HT-29 (cell line): ENCODE measurements at regions not wholly inside any gene's neighbourhood (a gene's known extent, or its start where the extent isn't known, plus 50 kb on each side); places are given as distances from the start of the nearest gene placed in this dataset.
"Not testable (repeated sequence)": the region's sequence is repeated elsewhere in the genome, so short reads cannot be mapped to it uniquely, and the experiment has no call there.

ENCODE experiments used
- DNase-seq: peaks from one replicate; pipeline ENCODE4 v3.0.0-alpha.2; 2015; ENCODE audit warnings: low spot score

- no peak for DNase-seq
Measured at GRCh38 chr4:64014647-64015046, 394.6 kb downstream of the TECRL start.

DNA sequence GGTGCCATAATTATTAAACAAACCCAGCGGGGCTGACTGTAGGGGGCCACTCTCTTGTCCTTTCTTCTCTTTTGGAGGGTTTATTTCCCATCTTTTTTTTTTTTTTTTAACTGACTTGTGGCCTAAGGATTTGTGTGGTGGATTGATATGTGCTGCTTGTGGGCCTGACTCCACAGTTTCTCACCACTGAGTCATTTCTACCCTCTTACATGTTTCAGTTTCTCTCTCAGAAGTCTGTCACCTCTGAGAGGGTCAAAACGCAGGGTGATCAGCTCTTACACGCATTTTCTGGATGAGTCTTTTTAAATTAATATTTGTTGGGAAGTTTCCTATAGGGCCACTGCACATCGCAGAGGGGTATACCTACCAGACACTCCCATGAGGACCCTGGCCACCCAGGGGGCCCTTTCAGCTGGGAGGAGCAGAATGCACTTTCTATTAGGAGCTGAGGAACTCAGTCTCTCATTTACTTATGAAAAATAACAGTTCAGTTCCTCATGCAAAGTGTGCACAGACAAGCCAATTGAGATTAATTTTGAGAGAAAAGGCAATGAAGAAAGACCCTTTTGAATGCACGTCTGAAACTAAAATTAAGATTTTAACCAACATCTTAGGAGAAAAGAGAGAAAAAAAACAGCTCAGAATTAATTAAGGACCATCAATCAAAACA, 407.9 kb downstream of the TECRL start:
- no peak for DNase-seq

- DNase-seq, result no peak
Measured at GRCh38 chr4:64000241-64000640, 409.0 kb downstream of the TECRL start.

DNA sequence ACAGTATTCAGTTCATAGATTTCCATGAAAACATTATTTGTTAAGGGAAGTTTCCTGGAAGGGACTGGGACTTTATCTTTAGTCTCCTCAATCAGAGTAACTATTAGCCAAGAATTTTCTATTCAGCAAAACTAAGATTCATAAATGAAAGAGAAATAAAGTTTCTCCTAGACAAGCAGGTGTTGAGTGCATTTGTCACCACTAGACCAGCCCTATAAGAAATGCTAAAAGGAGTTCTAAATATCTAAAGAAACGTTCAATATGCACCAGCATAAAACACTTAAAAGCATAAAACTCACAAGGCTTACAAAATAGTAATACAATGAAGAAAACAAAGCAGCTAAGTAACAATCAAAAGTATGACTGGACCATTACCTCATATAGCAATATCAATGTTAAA, 423.0 kb downstream of the TECRL start:
- DNase-seq, result no peak

- DNase-seq, result no peak
Measured at GRCh38 chr4:63983224-63983623, 426.0 kb downstream of the TECRL start.

DNA sequence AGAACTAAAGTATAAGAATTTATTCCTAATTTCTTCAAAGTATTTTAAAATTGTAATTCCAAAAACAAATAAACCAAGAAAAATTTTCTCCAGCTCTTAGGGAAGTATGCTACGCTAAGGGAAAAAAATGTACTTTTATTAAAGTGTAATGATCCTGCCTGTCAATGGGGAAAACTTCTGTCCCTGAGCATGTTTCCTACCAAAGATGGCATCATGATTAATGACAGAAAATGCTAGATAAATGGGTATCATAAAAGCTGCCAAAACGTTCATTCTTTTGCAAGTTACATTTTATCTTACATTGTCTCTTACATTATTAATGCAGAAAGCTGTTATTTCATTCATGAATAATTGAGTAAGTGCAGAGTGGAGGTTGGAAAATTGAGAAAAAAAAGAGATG, 443.4 kb downstream of the TECRL start:
- no peak for DNase-seq

- not testable (repeated sequence) for DNase-seq
Measured at GRCh38 chr4:63942706-63943286, 466.5 kb downstream of the TECRL start.

DNA sequence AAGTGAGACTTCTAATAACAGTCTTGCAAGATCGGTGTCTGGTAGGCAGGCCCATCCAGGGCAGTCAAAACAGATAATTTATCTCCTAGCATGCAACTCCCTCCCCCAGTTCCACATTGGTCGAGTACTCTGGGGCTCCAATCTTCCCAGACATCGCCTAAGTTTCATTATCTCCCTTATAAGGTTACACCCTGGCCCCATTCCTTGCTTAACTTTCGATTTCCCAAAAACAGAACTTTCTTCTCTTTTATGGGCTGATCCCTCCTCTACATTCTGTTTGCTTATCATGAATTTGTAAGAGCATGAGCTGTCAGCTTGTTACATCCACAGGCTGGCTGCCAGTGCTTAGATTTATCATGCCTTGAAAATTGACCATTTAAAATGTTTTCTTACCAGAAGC, 471.3 kb downstream of the TECRL start:
- no peak for DNase-seq

DNA sequence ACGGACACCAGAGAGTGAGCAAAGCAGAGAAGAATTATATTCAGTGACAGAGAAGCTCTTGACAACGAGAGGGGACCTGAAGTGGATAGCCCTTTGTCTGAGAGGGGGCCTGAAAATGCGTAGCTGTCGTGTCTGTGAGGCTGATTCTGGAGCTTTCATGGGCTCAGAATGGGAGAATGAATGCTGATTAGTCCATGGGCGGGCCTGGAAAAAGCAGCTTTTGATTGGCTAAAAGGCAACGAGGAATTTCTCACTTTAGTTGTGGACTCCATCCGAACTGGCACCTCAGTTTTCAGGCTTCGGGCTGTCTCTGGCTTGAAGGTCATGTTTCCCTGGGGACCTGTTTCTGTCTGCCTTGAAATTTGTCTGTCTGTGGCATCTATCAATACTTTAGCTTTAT, 487.1 kb downstream of the TECRL start:
- DNase-seq, result no peak

DNA sequence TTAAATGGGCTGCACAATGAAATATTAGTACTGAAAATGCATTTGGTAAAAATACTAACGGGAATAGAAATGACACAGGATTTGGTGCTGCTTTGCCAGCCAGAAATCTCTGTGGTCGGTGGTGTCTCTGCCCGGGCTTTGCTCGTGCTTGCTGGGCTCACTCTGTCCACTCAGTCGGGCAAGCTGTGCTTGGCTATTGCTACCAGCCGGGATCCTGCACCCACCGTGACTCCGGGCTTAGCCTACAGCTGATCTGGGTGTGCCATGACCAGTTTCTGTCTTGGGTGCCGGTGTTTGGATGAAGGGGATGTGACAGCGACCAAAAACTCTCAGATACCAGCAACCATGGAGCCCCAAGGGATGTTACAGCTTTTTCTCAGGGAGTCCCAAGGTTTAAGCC, 487.7 kb downstream of the TECRL start:
- DNase-seq, result no peak

GRCh38 chr4:63919636-63920365, 489.4 kb downstream of the TECRL start:
- DNase-seq, result no peak

DNA sequence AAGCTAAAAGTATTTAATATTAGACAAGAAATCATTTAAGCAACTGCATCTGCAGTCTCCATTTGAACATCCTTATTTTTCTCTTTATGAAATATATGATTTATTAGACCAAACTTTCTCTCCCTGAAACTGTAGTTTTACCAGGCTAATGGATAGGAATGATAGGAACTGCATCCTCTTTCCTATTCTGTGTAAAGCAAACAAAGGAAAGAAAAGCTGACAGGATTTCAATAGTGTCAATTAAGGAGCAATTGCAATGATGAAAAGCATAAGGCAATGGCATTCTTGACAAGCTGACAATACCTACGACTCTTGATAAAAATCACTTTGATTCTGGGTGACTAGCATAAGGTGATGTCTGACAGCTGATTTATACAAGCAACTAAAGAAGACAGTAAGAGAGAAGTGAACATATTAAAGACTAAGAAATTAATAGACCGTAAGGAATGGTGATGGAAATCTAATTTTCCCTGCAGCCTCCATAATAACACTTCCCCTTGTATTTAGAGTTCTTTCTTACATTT, 502.5 kb downstream of the TECRL start:
- no peak for DNase-seq

DNA sequence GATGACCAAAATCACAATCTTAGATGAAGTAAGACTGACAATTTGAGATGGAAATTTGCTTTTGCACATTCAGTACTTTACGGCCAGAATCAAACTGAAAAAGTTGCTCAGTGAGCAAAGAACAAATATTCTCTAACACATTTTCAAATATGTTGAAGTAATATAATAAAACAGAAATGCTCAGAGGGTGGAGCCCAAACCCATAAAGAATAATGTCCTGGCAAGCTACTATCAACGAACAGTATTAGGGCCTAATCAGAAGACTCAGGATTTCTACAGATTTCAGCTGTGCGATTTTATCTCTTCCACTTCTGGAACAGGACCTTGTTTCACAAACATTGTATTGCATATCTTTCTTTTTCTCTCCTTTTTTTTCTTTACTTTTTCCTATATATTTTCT, 505.0 kb downstream of the TECRL start:
- no peak for DNase-seq

DNA sequence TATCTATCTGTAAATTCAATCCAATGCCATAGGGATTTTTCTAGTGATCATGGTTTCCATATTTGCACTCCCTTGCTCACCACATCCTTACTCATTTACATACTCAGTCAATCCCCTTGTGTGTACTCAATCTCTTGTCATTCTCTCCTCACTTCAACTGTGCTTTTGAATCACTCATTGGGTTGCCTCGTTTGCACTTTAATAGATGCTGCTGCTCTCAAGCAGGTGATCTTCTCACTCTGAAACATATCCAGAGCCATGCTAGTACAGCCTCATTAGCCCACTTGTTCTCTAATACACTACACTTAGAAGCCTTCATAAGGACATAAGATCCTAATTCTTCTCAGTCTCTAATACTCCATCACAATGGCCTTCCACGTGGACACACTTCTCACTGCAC, 507.9 kb downstream of the TECRL start:
- DNase-seq, result no peak

- DNase-seq, result no peak
Measured at GRCh38 chr4:63898961-63899360, 510.3 kb downstream of the TECRL start.

- DNase-seq, result no peak
Measured at GRCh38 chr4:63894161-63894560, 515.1 kb downstream of the TECRL start.

- DNase-seq, result no peak
Measured at GRCh38 chr4:63869370-63869769, 539.9 kb downstream of the TECRL start.

DNA sequence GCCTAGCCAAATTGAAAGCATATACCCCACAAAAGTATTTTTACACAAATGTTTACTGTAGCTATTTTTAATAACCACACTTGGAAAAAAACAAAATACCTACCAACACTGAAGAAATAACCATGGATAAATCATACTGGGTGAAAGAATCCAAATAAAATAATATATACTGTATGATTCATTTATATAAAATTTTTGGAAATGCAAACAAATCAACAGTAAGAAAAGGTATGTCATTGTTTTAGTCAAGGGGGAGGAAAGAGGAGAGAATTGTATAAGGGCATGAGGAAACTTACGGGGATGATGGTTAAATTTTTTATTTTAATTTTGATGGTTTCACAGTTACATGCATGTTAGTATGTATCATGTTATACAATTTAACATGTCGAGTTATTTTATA, 557.8 kb downstream of the TECRL start:
- DNase-seq, result no peak

- DNase-seq, result no peak
Measured at GRCh38 chr4:63841266-63841665, 568.0 kb downstream of the TECRL start.

GRCh38 chr4:63831590-63832155, 577.6 kb downstream of the TECRL start:
- DNase-seq, result no peak

DNA sequence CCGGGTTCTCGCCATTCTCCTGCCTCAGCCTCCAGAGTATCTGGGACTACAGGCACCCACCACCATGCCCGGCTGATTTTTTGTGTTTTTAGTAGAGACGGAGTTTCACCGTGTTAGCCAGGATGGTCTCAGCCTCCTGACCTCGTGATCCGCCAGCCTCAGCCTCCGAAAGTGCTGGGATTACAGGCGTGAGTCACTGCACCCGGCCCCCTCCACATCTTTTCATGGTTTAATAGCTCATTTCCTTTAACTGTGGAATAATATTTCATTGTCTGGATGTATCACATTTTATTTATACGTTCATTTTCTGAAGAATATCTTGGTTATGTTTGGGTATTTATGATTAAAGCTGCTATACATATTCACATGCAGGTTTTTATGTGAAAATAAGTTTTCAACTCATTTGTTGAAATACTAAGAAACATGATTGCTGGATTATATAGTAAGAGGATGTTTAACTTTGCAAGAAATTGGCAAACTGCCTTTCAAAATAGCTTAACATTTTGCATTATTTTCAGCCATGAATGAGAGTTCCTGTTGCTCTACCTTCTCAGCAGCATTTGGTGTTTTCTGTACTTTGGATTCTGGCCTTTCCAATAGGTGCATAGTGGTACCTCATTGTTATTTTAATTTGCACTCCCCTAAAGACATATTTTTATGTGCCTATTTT, 591.9 kb downstream of the TECRL start:
- DNase-seq, result no peak
